ENCODE measurements at regions not wholly inside any gene's neighbourhood (a gene's known extent, or its start where the extent isn't known, plus 50 kb on each side); places are given as distances from the start of the nearest gene placed in this dataset.

DNA sequence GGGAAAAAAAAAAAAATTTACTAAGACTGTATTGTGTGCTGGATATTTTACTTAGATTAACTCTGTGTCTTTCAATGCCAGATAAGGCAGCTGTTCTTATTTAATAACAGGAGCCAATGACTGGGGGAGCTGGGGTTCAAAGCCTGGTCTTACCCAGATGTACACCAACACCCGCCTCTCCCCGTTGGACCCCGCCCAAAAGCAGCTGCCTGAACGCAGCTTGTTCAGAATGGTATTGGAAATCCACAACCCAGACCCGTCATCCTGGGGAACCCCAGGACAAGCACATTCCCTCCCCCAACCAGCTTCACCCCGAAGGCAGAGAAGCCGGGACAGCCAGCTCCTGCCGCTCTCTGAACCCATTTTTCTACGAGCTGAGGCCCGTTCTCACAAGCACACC, 113.6 kb upstream of the TMPRSS2 start:
- TF ChIP-seq GATA3 (IDR thresholded peaks at IDR 0.05; ENCODE audit: low read depth, low read length) (no peak), GATA2 (IDR thresholded peaks at IDR 0.05; ENCODE audit: low read depth, low read length) (no peak)
